ENCODE measurements at regions not wholly inside any gene's neighbourhood (a gene's known extent, or its start where the extent isn't known, plus 50 kb on each side); places are given as distances from the start of the nearest gene placed in this dataset.

DNA sequence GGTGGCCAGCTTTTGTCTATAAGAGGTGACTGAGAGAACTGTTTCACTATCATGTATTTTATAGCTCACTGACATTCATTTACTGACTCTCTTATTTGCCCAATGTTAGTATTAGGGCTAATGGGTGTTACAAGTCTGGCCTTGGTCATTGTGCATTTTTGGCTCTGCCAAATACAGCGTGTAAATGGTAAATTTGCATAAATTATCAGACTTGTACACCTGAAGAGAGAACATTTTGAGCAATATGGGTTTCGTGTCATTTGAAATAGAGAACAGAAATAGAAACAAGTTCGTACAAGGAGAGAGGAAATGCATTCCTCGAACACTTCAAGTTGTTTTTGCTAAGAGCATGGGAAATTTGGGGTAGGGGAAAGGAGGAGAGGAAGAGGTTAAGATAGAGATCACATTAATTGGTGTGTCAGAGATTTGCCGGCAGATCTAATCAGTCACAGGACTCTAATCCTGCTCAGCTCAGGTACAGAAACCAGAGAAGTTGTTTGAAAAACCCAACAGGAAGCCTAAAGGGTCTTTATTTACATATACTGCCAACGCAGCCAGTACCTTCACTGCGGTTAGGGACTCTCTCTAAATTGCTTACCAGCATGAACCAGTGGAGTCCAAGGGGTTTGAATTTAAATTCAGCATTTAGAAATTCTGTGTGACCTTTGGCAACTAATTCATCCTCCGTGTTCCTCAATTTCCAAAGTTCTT is 261.5 kb downstream of the GPATCH2 start:
- H3K27me3 Mint-ChIP-seq (ENCODE audit: unreplicated experiment) = peaks cover 3% of the 10 kb centered on the region
- TF ChIP-seq CTCF (IDR thresholded peaks at IDR 0.05) = no peak
- no peaks in the 10 kb centered on the region for H3K9me3 Mint-ChIP-seq (ENCODE audit: unreplicated experiment)
- no peaks in the 10 kb centered on the region for H3K4me1 Mint-ChIP-seq (ENCODE audit: unreplicated experiment)
- no peak overlapping the region for H3K4me3 Mint-ChIP-seq (ENCODE audit: unreplicated experiment)
- H3K27ac Mint-ChIP-seq (ENCODE audit: unreplicated experiment) = no peak overlapping the region
- no peaks in the 10 kb centered on the region for H3K36me3 Mint-ChIP-seq (ENCODE audit: unreplicated experiment)
- DNase-seq (ENCODE audit: extremely low spot score, unreplicated experiment) = no peak

DNA sequence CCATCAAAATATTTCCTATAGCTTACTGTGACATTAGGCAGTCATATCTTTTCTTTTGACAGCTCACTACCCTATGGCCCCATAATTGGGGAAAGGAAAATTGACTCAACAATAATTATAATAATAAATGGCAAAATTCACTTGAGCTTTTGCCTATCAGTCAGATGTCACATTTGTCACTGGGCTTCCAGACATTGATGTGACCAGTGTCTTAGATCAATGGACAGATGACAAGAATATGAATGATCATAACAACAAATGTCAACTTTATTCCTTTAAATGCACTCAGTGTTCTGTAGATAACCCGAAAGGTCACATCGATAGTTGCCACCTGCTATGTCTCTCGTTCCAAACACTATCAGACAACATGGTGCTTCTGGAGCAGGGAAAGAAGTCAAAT is 266.7 kb downstream of the GPATCH2 start:
- Mint-ChIP-seq H3K4me1 (ENCODE audit: unreplicated experiment) (no peaks in the 10 kb centered on the region), H3K9me3 (ENCODE audit: unreplicated experiment) (peaks cover 4% of the 10 kb centered on the region), H3K27ac (ENCODE audit: unreplicated experiment) (no peak overlapping the region), H3K36me3 (ENCODE audit: unreplicated experiment) (no peaks in the 10 kb centered on the region), H3K27me3 (ENCODE audit: unreplicated experiment) (peaks cover under 1% of the 10 kb centered on the region), H3K4me3 (ENCODE audit: unreplicated experiment) (no peak overlapping the region)
- no peak for TF ChIP-seq CTCF (IDR thresholded peaks at IDR 0.05)
- no peak for DNase-seq (ENCODE audit: extremely low spot score, unreplicated experiment)

DNA sequence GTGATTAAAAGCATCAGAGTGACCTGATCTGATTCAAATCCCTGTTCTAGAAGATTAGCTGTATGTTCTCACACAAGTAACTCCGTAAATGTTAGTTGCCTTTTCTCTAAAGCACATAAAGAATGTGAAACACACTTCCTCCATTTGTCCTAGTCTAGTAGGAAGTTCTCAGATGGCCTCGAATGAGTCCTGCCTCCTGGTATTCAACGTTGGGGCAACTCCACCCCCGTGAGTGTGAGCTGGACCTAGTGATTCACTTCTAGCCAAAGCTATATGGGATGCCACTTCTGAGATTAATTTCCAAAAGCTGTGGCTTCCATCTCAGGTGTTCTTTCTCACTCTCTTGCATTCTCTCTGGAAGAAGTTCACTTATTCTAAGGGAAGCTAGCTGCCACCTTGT is 267.6 kb downstream of the GPATCH2 start:
- no peaks in the 10 kb centered on the region for H3K27me3 Mint-ChIP-seq (ENCODE audit: unreplicated experiment)
- peaks cover 4% of the 10 kb centered on the region for H3K9me3 Mint-ChIP-seq (ENCODE audit: unreplicated experiment)
- no peak overlapping the region for H3K27ac Mint-ChIP-seq (ENCODE audit: unreplicated experiment)
- H3K36me3 Mint-ChIP-seq (ENCODE audit: unreplicated experiment) = no peaks in the 10 kb centered on the region
- no peak for DNase-seq (ENCODE audit: extremely low spot score, unreplicated experiment)
- no peak for TF ChIP-seq CTCF (IDR thresholded peaks at IDR 0.05)
- no peaks in the 10 kb centered on the region for H3K4me1 Mint-ChIP-seq (ENCODE audit: unreplicated experiment)
- H3K4me3 Mint-ChIP-seq (ENCODE audit: unreplicated experiment) = no peak overlapping the region

GRCh38 chr1:217360510-217360909 is 270.4 kb downstream of the GPATCH2 start:
- H3K27ac Mint-ChIP-seq (ENCODE audit: unreplicated experiment) = no peak overlapping the region
- H3K4me1 Mint-ChIP-seq (ENCODE audit: unreplicated experiment) = no peaks in the 10 kb centered on the region
- H3K27me3 Mint-ChIP-seq (ENCODE audit: unreplicated experiment) = no peaks in the 10 kb centered on the region
- no peak for TF ChIP-seq CTCF (IDR thresholded peaks at IDR 0.05)
- no peaks in the 10 kb centered on the region for H3K36me3 Mint-ChIP-seq (ENCODE audit: unreplicated experiment)
- peaks cover 4% of the 10 kb centered on the region for H3K9me3 Mint-ChIP-seq (ENCODE audit: unreplicated experiment)
- DNase-seq (ENCODE audit: extremely low spot score, unreplicated experiment) = no peak
- no peak overlapping the region for H3K4me3 Mint-ChIP-seq (ENCODE audit: unreplicated experiment)

- Mint-ChIP-seq H3K4me1 (ENCODE audit: unreplicated experiment) (no peaks in the 10 kb centered on the region), H3K4me3 (ENCODE audit: unreplicated experiment) (no peak overlapping the region), H3K27ac (ENCODE audit: unreplicated experiment) (no peak overlapping the region), H3K27me3 (ENCODE audit: unreplicated experiment) (peaks cover 7% of the 10 kb centered on the region), H3K9me3 (ENCODE audit: unreplicated experiment) (no peaks in the 10 kb centered on the region), H3K36me3 (ENCODE audit: unreplicated experiment) (no peaks in the 10 kb centered on the region)
- TF ChIP-seq CTCF (IDR thresholded peaks at IDR 0.05) = no peak
- no peak for DNase-seq (ENCODE audit: extremely low spot score, unreplicated experiment)
These were observed 276.0 kb downstream of the GPATCH2 start for GRCh38 chr1:217354895-217355294.

Measured in osteocyte (in vitro differentiated cells).